OCI-LY7 (cell line): ENCODE measurements at regions not wholly inside any gene's neighbourhood (a gene's known extent, or its start where the extent isn't known, plus 50 kb on each side); places are given as distances from the start of the nearest gene placed in this dataset.

Experiments
- BruUV-seq: library from RNA; stranded (reverse); fragments of 400-500 nt; replicated peaks from 2 replicates; lab custom pipeline; 2021; lab: Mats Ljungman, UMichigan
- CTCF ChIA-PET: fragments of 300-600 bp; sonication (Branson Sonifier 250); formaldehyde crosslinking; loops from one replicate; lab custom pipeline; 2022; ENCODE audit warnings: antibody characterized with exemption; ENCODE audit not compliant: unreplicated experiment; lab: Charles Lee
- POLR2A ChIA-PET: fragments of 300-600 bp; sonication (Branson Sonifier 250); formaldehyde crosslinking; loops from one replicate; lab custom pipeline; 2022; ENCODE audit warnings: antibody characterized with exemption; lab: Charles Lee
- DNase-seq: peaks from one replicate; pipeline ENCODE4 v3.0.0-alpha.2; 2015; ENCODE audit warnings: low spot score
- H2AFZ ChIP-seq: fragments of 200-600 bp; sonication (generic), shearing (Covaris generic); 2 replicates; pipeline ENCODE4 v1.6.1; 2014; ENCODE audit warnings: mild to moderate bottlenecking, antibody characterized with exemption, low read length, moderate library complexity
- H3K27ac ChIP-seq: fragments of 200-600 bp; sonication (generic); 2 replicates; pipeline ENCODE4 v1.5.1; 2014; ENCODE audit warnings: mixed run types, low read depth, mild to moderate bottlenecking, moderate library complexity, low read length, inconsistent platforms; ENCODE audit not compliant: poor library complexity, severe bottlenecking
- H3K36me3 ChIP-seq: fragments of 200-600 bp; sonication (generic); 2 replicates; pipeline ENCODE4 v1.6.1; 2014; ENCODE audit warnings: mild to moderate bottlenecking, antibody characterized with exemption, low read length, moderate library complexity, mixed read lengths; ENCODE audit not compliant: insufficient read depth
- H3K4me1 ChIP-seq: fragments of 200-600 bp; sonication (generic); 2 replicates; pipeline ENCODE4 v1.5.1; 2014; ENCODE audit warnings: mild to moderate bottlenecking, low read length; ENCODE audit not compliant: insufficient read depth, poor library complexity, severe bottlenecking
- H3K4me2 ChIP-seq: fragments of 200-600 bp; sonication (generic); 2 replicates; pipeline ENCODE4 v1.6.1; 2014; ENCODE audit warnings: mild to moderate bottlenecking, low read length
- H3K4me3 ChIP-seq: fragments of 200-600 bp; sonication (generic); 2 replicates; pipeline ENCODE4 v1.5.1; 2014; ENCODE audit warnings: mild to moderate bottlenecking, low read depth, low read length; ENCODE audit not compliant: poor library complexity, severe bottlenecking
- H3K79me2 ChIP-seq: fragments of 200-600 bp; sonication (generic); 2 replicates; pipeline ENCODE4 v1.6.1; 2016; ENCODE audit warnings: low read depth, mild to moderate bottlenecking, low read length, moderate library complexity, mixed read lengths; ENCODE audit not compliant: insufficient read depth
- H3K9me2 ChIP-seq: fragments of 200-600 bp; sonication (generic); 2 replicates; pipeline ENCODE4 v1.6.1; 2016; ENCODE audit warnings: mild to moderate bottlenecking, low read length, mixed read lengths; ENCODE audit not compliant: insufficient read depth
- H3K9me3 ChIP-seq: fragments of 200-600 bp; sonication (generic); 2 replicates; pipeline ENCODE4 v1.6.1; 2014; ENCODE audit warnings: mild to moderate bottlenecking, mixed run types, low read length, mixed read lengths
- H4K20me1 ChIP-seq: fragments of 200-600 bp; sonication (generic); 2 replicates; pipeline ENCODE4 v1.6.1; 2014; ENCODE audit warnings: mild to moderate bottlenecking, antibody characterized with exemption, low read length, moderate library complexity, mixed read lengths; ENCODE audit not compliant: insufficient read depth
- EZH2phosphoT487 ChIP-seq: fragments of 200-600 bp; sonication (generic); IDR thresholded peaks from 2 replicates; pipeline ENCODE4 v1.6.1; 2018; ENCODE audit warnings: low read depth, borderline replicate concordance, mild to moderate bottlenecking, mixed run types, antibody characterized with exemption, low read length, moderate library complexity, mixed read lengths
- intact Hi-C: fragments of 100-400 bp; cut with micrococcal nuclease; formaldehyde crosslinking; loops from one replicate; pipeline ENCODE4 v1.10.0; 2022; ENCODE audit not compliant: unreplicated experiment
- TF ChIP-seq, protein P1 (sequence below): fragments of 200-600 bp; sonication (generic); conservative IDR thresholded peaks from 2 replicates; pipeline ENCODE4 v1.5.1; 2014; ENCODE audit warnings: mild to moderate bottlenecking, antibody characterized with exemption, low read length, moderate library complexity, mixed read lengths

DNA sequence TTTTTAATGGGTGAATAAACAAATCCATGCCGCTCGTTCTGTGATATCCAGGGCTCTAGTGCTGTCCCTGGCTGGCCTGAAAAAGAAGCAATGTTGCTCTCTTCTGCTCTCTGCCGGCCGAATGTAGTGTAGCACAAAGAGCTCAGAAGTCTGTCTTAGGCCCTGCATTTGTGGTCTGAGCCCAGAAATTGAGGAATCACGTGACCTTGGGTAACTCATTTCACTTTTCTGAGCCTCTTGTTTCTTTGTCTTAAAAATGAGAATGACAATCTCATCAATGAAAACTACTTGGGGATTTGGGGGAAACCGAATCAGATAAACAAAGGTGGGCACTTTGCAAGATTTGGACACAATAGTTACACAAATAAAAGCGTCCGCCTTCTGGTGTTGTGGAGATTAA lies 381.6 kb upstream of the ASIC2 start:
- no TSS peak for BruUV-seq
- intact Hi-C loops: no loop called here
- ChIA-PET CTCF (no interaction called here), POLR2A (no interaction called here)
- DNase-seq: peak; percentile 46
- H3K36me3 ChIP-seq: no peaks in the 10 kb centered on the region
- H3K79me2 ChIP-seq: no peaks in the 10 kb centered on the region
- no peak overlapping the region for H3K4me2 ChIP-seq
- no peaks in the 10 kb centered on the region for H4K20me1 ChIP-seq
- H3K9me2 ChIP-seq: no peaks in the 10 kb centered on the region
- H3K27ac ChIP-seq: no peak overlapping the region
- TF ChIP-seq, protein P1, sequence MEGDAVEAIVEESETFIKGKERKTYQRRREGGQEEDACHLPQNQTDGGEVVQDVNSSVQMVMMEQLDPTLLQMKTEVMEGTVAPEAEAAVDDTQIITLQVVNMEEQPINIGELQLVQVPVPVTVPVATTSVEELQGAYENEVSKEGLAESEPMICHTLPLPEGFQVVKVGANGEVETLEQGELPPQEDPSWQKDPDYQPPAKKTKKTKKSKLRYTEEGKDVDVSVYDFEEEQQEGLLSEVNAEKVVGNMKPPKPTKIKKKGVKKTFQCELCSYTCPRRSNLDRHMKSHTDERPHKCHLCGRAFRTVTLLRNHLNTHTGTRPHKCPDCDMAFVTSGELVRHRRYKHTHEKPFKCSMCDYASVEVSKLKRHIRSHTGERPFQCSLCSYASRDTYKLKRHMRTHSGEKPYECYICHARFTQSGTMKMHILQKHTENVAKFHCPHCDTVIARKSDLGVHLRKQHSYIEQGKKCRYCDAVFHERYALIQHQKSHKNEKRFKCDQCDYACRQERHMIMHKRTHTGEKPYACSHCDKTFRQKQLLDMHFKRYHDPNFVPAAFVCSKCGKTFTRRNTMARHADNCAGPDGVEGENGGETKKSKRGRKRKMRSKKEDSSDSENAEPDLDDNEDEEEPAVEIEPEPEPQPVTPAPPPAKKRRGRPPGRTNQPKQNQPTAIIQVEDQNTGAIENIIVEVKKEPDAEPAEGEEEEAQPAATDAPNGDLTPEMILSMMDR: peak; percentile 78
- TF ChIP-seq EZH2phosphoT487: no peak
- H3K9me3 ChIP-seq: no peaks in the 10 kb centered on the region
- H3K4me1 ChIP-seq: no peaks in the 10 kb centered on the region
- no peak overlapping the region for H3K4me3 ChIP-seq
- no peak overlapping the region for H2AFZ ChIP-seq

DNA sequence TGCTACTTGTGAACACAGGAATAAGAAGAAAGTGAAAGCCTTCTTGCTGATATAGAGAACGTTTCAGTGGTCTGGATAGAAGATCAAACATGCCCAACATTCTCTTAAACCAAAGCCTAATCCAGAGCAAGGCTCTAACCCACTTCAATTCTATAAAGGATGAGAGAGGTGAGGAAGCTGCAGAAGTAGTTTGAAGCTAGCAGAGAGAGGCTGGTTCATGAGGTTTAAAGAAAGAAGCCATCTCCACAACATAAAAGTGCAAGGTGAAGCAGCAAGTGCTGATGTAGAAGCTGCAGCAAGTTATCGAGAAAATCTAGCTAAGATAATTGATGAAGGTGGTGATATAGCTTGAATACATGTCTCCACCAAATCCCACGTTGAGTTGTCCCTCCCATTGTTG lies 383.3 kb upstream of the ASIC2 start:
- Histone ChIP-seq H3K4me1 (no peaks in the 10 kb centered on the region), H3K4me2 (no peak overlapping the region), H3K36me3 (no peaks in the 10 kb centered on the region), H4K20me1 (no peaks in the 10 kb centered on the region), H3K79me2 (no peaks in the 10 kb centered on the region), H3K9me2 (no peaks in the 10 kb centered on the region), H3K27ac (no peak overlapping the region), H3K9me3 (no peaks in the 10 kb centered on the region), H3K4me3 (no peak overlapping the region), H2AFZ (no peak overlapping the region)
- intact Hi-C loops: no loop called here
- ChIA-PET POLR2A (no interaction called here), CTCF (no interaction called here)
- no peak for DNase-seq
- BruUV-seq: no TSS peak
- TF ChIP-seq, protein P1: no peak
- no peak for TF ChIP-seq EZH2phosphoT487

DNA sequence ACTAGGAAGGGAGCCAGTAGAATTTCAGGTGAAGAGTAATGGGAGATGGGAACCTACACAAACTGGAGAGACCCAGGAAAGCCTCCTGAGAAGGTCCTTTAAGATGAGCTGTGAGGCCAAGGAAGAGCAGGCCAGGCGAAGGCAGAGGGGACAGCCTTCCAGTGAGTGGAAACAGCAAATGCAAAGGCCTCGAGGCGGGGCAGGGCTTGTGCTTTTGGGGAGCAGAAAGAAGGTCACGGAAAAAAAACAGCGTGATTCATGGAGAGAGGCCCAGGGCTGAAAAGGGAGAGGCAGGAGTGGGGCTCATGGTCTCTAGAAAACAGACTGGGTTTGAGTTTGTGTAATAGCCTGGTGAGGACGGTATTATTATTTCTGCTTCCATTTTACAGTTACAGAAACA lies 386.5 kb upstream of the ASIC2 start:
- H3K27ac ChIP-seq: no peak overlapping the region
- intact Hi-C loops: no loop called here
- POLR2A ChIA-PET: no interaction called here
- no peaks in the 10 kb centered on the region for H4K20me1 ChIP-seq
- no peaks in the 10 kb centered on the region for H3K9me3 ChIP-seq
- no TSS peak for BruUV-seq
- H3K9me2 ChIP-seq: no peaks in the 10 kb centered on the region
- no peaks in the 10 kb centered on the region for H3K79me2 ChIP-seq
- DNase-seq: no peak
- CTCF ChIA-PET: no interaction called here
- no peak overlapping the region for H3K4me3 ChIP-seq
- TF ChIP-seq, protein P1: no peak
- TF ChIP-seq EZH2phosphoT487: no peak
- no peak overlapping the region for H2AFZ ChIP-seq
- no peaks in the 10 kb centered on the region for H3K4me1 ChIP-seq
- H3K36me3 ChIP-seq: no peaks in the 10 kb centered on the region
- no peak overlapping the region for H3K4me2 ChIP-seq
